Left ventricle myocardium inferior (tissue), 1 donor: ENCODE measurements at regions not wholly inside any gene's neighbourhood (a gene's known extent, or its start where the extent isn't known, plus 50 kb on each side); places are given as distances from the start of the nearest gene placed in this dataset.

ENCODE experiments used
- DNase-seq: peaks from one replicate; pipeline ENCODE4 v3.0.0-alpha.2; 2020
- H3K27ac ChIP-seq: fragments of 200-600 bp; replicated peaks from 2 replicates; pipeline ENCODE4 v1.8.0; 2021
- H3K27me3 ChIP-seq: fragments of 200-600 bp; 2 replicates; pipeline ENCODE4 v1.8.0; 2021; ENCODE audit warnings: low read depth
- H3K36me3 ChIP-seq: fragments of 200-600 bp; 2 replicates; pipeline ENCODE4 v1.8.0; 2021
- H3K4me1 ChIP-seq: fragments of 200-600 bp; 2 replicates; pipeline ENCODE4 v1.8.0; 2021
- H3K4me3 ChIP-seq: fragments of 200-600 bp; 2 replicates; pipeline ENCODE4 v1.8.0; 2021; ENCODE audit warnings: mild to moderate bottlenecking, moderate library complexity
- H3K9me3 ChIP-seq: fragments of 200-600 bp; replicated peaks from 2 replicates; pipeline ENCODE4 v1.8.0; 2021
- intact Hi-C: fragments of 100-400 bp; cut with micrococcal nuclease; formaldehyde crosslinking; loops from one replicate; pipeline ENCODE4 v1.11.0; 2022
- TF ChIP-seq, protein P1 (sequence below): fragments of 200-600 bp; IDR thresholded peaks from 2 replicates; pipeline ENCODE4 v1.8.0; 2021; ENCODE audit warnings: antibody characterized with exemption, mild to moderate bottlenecking, borderline replicate concordance
- donor health status: DM: no; HTN: yes; CAD: no; lungs with severe emphysema.

DNA sequence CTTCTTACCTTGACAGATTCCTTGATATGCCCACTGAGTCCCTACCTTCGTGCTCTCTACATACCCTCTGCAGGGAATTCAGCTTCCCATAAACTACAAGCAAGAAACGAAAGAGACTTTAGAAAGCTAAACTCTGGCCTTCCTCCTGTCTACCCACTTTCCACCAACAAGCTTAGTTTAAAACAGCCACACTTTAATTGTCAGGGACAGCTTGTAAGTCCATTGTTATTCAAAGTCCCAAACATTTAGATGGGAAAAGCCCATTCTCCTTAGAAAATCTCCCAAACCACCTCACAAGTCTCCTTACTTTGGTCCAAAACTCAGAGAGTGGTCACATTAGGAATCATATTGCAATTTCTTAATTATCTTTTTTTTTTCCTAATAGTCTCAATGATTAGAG lies 2695.8 kb downstream of the PCDH9 start:
- intact Hi-C loops = no loop called here
- TF ChIP-seq, protein P1, sequence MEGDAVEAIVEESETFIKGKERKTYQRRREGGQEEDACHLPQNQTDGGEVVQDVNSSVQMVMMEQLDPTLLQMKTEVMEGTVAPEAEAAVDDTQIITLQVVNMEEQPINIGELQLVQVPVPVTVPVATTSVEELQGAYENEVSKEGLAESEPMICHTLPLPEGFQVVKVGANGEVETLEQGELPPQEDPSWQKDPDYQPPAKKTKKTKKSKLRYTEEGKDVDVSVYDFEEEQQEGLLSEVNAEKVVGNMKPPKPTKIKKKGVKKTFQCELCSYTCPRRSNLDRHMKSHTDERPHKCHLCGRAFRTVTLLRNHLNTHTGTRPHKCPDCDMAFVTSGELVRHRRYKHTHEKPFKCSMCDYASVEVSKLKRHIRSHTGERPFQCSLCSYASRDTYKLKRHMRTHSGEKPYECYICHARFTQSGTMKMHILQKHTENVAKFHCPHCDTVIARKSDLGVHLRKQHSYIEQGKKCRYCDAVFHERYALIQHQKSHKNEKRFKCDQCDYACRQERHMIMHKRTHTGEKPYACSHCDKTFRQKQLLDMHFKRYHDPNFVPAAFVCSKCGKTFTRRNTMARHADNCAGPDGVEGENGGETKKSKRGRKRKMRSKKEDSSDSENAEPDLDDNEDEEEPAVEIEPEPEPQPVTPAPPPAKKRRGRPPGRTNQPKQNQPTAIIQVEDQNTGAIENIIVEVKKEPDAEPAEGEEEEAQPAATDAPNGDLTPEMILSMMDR = no peak
- DNase-seq = no peak

DNA sequence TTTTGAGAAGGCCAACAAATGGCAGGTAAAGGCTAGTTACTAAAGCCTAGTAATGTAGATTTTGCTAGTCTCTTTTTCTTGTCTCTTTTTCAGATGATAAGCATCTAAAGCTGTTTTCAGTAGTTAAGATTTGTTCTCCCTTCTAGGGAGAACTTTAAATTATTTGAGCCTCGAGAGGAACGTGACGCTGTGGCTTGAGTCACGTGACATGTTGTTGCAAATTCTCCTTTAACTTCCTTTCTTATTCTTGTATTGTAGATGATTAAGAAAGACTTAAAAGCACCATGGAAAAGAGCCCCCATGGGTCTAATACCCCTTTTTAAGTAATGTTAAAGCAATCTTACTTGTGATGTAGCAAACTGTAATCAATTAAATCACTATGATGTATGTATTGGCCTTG lies 2698.7 kb downstream of the PCDH9 start:
- intact Hi-C loops = no loop called here
- Histone ChIP-seq H3K36me3 (no peaks in the 10 kb centered on the region), H3K27me3 (no peaks in the 10 kb centered on the region), H3K4me1 (no peaks in the 10 kb centered on the region), H3K4me3 (no peak overlapping the region), H3K9me3 (peaks cover 11% of the 10 kb centered on the region), H3K27ac (no peak overlapping the region)
- DNase-seq = no peak
- TF ChIP-seq, protein P1 = no peak

More for the DNA sequence above, 2695.8 kb downstream of the PCDH9 start:
- Histone ChIP-seq H3K27ac (no peak overlapping the region), H3K4me3 (no peak overlapping the region), H3K9me3 (peaks cover 11% of the 10 kb centered on the region), H3K36me3 (no peaks in the 10 kb centered on the region), H3K27me3 (no peaks in the 10 kb centered on the region), H3K4me1 (no peaks in the 10 kb centered on the region)

DNA sequence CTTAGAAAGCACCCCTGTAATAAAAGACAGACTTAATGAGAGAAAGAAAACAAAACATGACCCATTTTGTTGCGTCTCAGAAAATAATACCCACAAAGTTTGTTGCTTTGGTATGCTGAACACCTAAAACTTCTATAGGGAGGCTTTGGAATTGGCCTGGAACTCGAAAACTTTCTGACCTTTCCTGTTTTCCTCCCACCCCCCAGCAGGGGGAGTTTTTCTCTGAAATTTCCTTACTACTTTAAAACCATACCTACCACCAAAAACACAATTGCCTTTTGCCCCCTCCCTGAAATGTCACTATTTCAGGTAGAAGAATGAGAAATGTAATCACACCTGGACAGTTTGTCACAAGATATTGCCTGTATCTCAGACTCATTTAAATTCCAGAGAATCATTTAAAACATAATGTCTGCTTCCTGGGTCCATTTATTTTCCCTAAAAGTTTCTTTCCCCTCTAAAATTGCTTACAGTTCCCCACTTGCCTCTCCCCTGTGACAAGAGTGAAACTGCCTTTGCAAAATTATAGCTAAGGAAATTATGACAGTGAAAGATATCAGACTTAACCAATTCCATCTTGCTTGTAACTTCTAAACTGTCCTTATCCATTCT lies 2700.2 kb downstream of the PCDH9 start:
- Histone ChIP-seq H3K9me3 (peaks cover 11% of the 10 kb centered on the region), H3K4me3 (no peak overlapping the region), H3K36me3 (no peaks in the 10 kb centered on the region), H3K27ac (no peak overlapping the region), H3K4me1 (no peaks in the 10 kb centered on the region), H3K27me3 (no peaks in the 10 kb centered on the region)
- no peak for DNase-seq
- TF ChIP-seq, protein P1 = peak; percentile 49
- intact Hi-C loops = no loop called here

DNA sequence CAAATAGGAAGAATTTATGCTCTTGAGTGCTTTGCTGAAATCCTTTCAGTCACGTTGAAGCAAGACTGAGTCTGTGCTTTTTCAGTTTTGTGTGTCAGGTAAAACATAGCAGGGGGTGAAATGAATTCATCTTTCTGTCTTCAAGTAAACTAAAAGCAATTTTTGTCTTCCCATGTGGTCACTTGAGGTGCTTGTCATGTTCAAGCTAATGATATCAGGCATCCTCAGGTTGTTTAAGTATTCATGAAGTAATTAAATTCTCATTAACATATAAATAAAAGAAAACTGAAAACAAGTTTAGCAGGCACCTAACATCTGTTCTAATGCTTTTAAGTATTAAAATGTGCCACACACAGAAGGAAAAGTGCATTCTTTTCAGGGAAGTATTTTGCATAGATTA lies 2701.3 kb downstream of the PCDH9 start:
- H3K27me3 ChIP-seq = no peaks in the 10 kb centered on the region
- intact Hi-C loops = no loop called here
- H3K4me1 ChIP-seq = no peaks in the 10 kb centered on the region
- no peak overlapping the region for H3K27ac ChIP-seq
- TF ChIP-seq, protein P1 = no peak
- no peak overlapping the region for H3K4me3 ChIP-seq
- no peak for DNase-seq
- peaks cover 11% of the 10 kb centered on the region for H3K9me3 ChIP-seq
- H3K36me3 ChIP-seq = no peaks in the 10 kb centered on the region

DNA sequence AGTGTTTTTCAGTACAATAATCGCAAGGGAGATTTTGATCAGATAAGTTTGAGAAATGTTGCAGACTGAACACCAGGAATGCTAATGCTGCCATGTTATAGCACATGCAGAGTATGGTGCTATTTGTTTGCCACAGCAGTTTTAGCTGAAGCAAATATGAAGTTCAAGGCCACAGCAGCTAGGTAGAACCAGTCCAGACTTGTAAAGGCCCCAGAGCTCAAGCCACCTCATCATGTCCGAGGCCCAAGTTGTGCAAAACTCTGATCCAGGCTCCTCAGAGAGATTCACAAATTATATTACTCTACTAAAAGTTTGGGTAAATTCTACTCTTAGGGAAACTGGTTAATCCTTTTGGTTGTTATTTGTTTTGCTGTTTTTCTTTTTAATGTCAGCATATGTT lies 2702.6 kb downstream of the PCDH9 start:
- no peaks in the 10 kb centered on the region for H3K36me3 ChIP-seq
- intact Hi-C loops = no loop called here
- H3K4me1 ChIP-seq = no peaks in the 10 kb centered on the region
- no peak overlapping the region for H3K4me3 ChIP-seq
- H3K27ac ChIP-seq = no peak overlapping the region
- no peak for DNase-seq
- peaks cover 15% of the 10 kb centered on the region for H3K9me3 ChIP-seq
- H3K27me3 ChIP-seq = no peaks in the 10 kb centered on the region
- TF ChIP-seq, protein P1 = no peak

DNA sequence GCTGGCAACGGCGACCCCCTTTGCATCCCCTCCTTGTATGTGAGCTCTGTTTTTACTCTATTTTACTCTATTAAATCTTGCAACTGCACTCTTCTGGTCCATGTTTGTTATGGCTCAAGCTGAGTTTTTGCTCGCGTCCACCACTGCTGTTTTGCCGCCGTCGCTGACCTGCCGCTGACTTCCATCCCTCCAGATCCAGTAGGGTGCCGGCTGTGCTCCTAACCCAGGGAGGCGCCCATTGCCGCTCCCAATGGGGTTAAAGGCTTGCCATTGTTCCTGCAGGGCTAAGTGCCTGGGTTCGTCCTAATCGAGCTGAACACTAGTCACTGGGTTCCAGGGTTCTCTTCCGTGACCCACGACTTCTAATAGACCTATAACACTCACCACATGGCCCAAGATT lies 2704.4 kb downstream of the PCDH9 start:
- peaks cover 13% of the 10 kb centered on the region for H3K9me3 ChIP-seq
- no peaks in the 10 kb centered on the region for H3K36me3 ChIP-seq
- no peak overlapping the region for H3K27ac ChIP-seq
- H3K4me3 ChIP-seq = no peak overlapping the region
- TF ChIP-seq, protein P1 = no peak
- H3K27me3 ChIP-seq = no peaks in the 10 kb centered on the region
- DNase-seq = no peak
- H3K4me1 ChIP-seq = no peaks in the 10 kb centered on the region
- intact Hi-C loops = no loop called here
